HEK293 (cell line): ENCODE measurements at regions not wholly inside any gene's neighbourhood (a gene's known extent, or its start where the extent isn't known, plus 50 kb on each side); places are given as distances from the start of the nearest gene placed in this dataset.

ENCODE experiments used
- CTCF ChIA-PET: fragments of 350-600 bp; formaldehyde crosslinking; extraction: SDS; loops from one replicate; lab custom pipeline; 2021; ENCODE audit warnings: antibody characterized with exemption; lab: Yijun Ruan, JAX
- POLR2A ChIA-PET: fragments of 300-600 bp; formaldehyde crosslinking; extraction: SDS; loops from one replicate; lab custom pipeline; 2020; ENCODE audit warnings: antibody characterized with exemption, inconsistent platforms; lab: Yijun Ruan, JAX
- H3K27ac ChIP-seq: fragments of 200-500 bp; sonication (Bioruptor generic); 2 replicates; pipeline ENCODE4 v1.5.1; 2014; ENCODE audit warnings: low read depth, low read length, control low read depth, inconsistent platforms; ENCODE audit errors: extremely low read depth
- H3K36me3 ChIP-seq, 2 experiments: fragments of 200-500 bp in 1 of 2; sonication (Bioruptor generic) in 1 of 2; 1 replicate in 1 of 2; 2 replicates in 1 of 2; pipeline ENCODE4 v1.5.1; 2014 to 2017; ENCODE audit warnings: inconsistent platforms in 2 of 2, low read length in 2 of 2; ENCODE audit not compliant: control insufficient read depth in 2 of 2, insufficient read depth in 1 of 2
- H3K4me1 ChIP-seq: fragments of 200-500 bp; sonication (Bioruptor generic); 2 replicates; pipeline ENCODE4 v1.5.1; 2014; ENCODE audit warnings: mild to moderate bottlenecking, low read length, inconsistent platforms; ENCODE audit not compliant: control insufficient read depth, insufficient read depth
- H3K4me3 ChIP-seq: 2 replicates; pipeline ENCODE4 v1.5.1; 2011; ENCODE audit warnings: low read depth, mild to moderate bottlenecking, control low read depth, low read length, moderate library complexity
- H3K9me3 ChIP-seq: fragments of 200-500 bp; sonication (Bioruptor generic); 2 replicates; pipeline ENCODE4 v1.5.1; 2014; ENCODE audit warnings: low read depth, low read length, inconsistent platforms; ENCODE audit not compliant: control insufficient read depth, insufficient read depth
- GFI1B ChIP-seq: fragments of 450-650 bp; formaldehyde crosslinking; IDR thresholded peaks from 2 replicates; pipeline ENCODE4 v1.5.1; 2016; ENCODE audit warnings: missing biosample characterization, missing genetic modification characterization
- GLIS2 ChIP-seq: fragments of 450-650 bp; formaldehyde crosslinking; IDR thresholded peaks from 2 replicates; pipeline ENCODE4 v1.5.1; 2016; ENCODE audit warnings: missing biosample characterization, missing genetic modification characterization
- KLF10 ChIP-seq: fragments of 450-650 bp; IDR thresholded peaks from 2 replicates; pipeline ENCODE4 v1.5.1; 2018; ENCODE audit warnings: missing biosample characterization, mild to moderate bottlenecking, missing genetic modification characterization
- SP3 ChIP-seq: fragments of 450-650 bp; formaldehyde crosslinking; IDR thresholded peaks from 2 replicates; pipeline ENCODE4 v1.5.1; 2016; ENCODE audit warnings: missing biosample characterization, missing genetic modification characterization
- SP7 ChIP-seq: fragments of 450-650 bp; formaldehyde crosslinking; IDR thresholded peaks from 2 replicates; pipeline ENCODE4 v1.5.1; 2016; ENCODE audit warnings: missing biosample characterization, missing genetic modification characterization
- ZBTB17 ChIP-seq: fragments of 450-650 bp; formaldehyde crosslinking; IDR thresholded peaks from 2 replicates; pipeline ENCODE4 v1.5.1; 2016; ENCODE audit warnings: missing biosample characterization, missing genetic modification characterization
- ZNF10 ChIP-seq: fragments of 450-650 bp; formaldehyde crosslinking; IDR thresholded peaks from 2 replicates; pipeline ENCODE4 v1.5.1; 2017; ENCODE audit warnings: missing biosample characterization, missing genetic modification characterization
- ZNF121 ChIP-seq: fragments of 450-650 bp; formaldehyde crosslinking; IDR thresholded peaks from 2 replicates; pipeline ENCODE4 v1.5.1; 2016; ENCODE audit warnings: missing biosample characterization, missing genetic modification characterization
- ZNF146 ChIP-seq: fragments of 450-650 bp; formaldehyde crosslinking; IDR thresholded peaks from 2 replicates; pipeline ENCODE4 v1.5.1; 2016; ENCODE audit warnings: missing biosample characterization, missing genetic modification characterization
- ZNF211 ChIP-seq: fragments of 450-650 bp; formaldehyde crosslinking; IDR thresholded peaks from 2 replicates; pipeline ENCODE4 v1.5.1; 2016; ENCODE audit warnings: low read depth, missing biosample characterization, missing genetic modification characterization
- ZNF248 ChIP-seq: fragments of 450-650 bp; formaldehyde crosslinking; IDR thresholded peaks from 2 replicates; pipeline ENCODE4 v1.5.1; 2017; ENCODE audit warnings: missing biosample characterization, missing genetic modification characterization
- ZNF274 ChIP-seq, 2 experiments: fragments of 200-500 bp in 1 of 2; fragments of 450-650 bp in 1 of 2; sonication (Bioruptor generic) in 1 of 2; formaldehyde crosslinking in 1 of 2; IDR thresholded peaks; 2 replicates each; pipeline versions ENCODE4 v1.5.1 to v1.6.1; 2014 to 2016; ENCODE audit warnings: borderline replicate concordance in 1 of 2, inconsistent platforms in 1 of 2, low read length in 1 of 2, missing biosample characterization in 1 of 2, missing genetic modification characterization in 1 of 2
- ZNF302 ChIP-seq: fragments of 450-650 bp; formaldehyde crosslinking; IDR thresholded peaks from 2 replicates; pipeline ENCODE4 v1.5.1; 2016; ENCODE audit warnings: missing biosample characterization, missing genetic modification characterization, low read depth
- ZNF366 ChIP-seq: fragments of 450-650 bp; formaldehyde crosslinking; conservative IDR thresholded peaks from 2 replicates; pipeline ENCODE4 v1.5.1; 2016; ENCODE audit warnings: missing biosample characterization, missing genetic modification characterization
- ZNF398 ChIP-seq: fragments of 450-650 bp; formaldehyde crosslinking; IDR thresholded peaks from 2 replicates; pipeline ENCODE4 v1.5.1; 2017; ENCODE audit warnings: missing biosample characterization, missing genetic modification characterization
- ZNF513 ChIP-seq: fragments of 450-650 bp; IDR thresholded peaks from 2 replicates; pipeline ENCODE4 v1.5.1; 2018; ENCODE audit warnings: missing biosample characterization, missing genetic modification characterization
- ZNF610 ChIP-seq: fragments of 450-650 bp; formaldehyde crosslinking; IDR thresholded peaks from 2 replicates; pipeline ENCODE4 v1.5.1; 2016; ENCODE audit warnings: missing biosample characterization, missing genetic modification characterization, borderline replicate concordance
- ZNF621 ChIP-seq: fragments of 450-650 bp; formaldehyde crosslinking; IDR thresholded peaks from 2 replicates; pipeline ENCODE4 v1.5.1; 2017; ENCODE audit warnings: missing biosample characterization, missing genetic modification characterization
- ZNF654 ChIP-seq: fragments of 450-650 bp; formaldehyde crosslinking; IDR thresholded peaks from 2 replicates; pipeline ENCODE4 v1.5.1; 2016; ENCODE audit warnings: low read depth, missing biosample characterization, missing genetic modification characterization
- ZNF670 ChIP-seq: fragments of 450-650 bp; formaldehyde crosslinking; IDR thresholded peaks from 2 replicates; pipeline ENCODE4 v1.5.1; 2016; ENCODE audit warnings: missing biosample characterization, missing genetic modification characterization, low read depth
- ZNF791 ChIP-seq: fragments of 450-650 bp; formaldehyde crosslinking; IDR thresholded peaks from 2 replicates; pipeline ENCODE4 v1.5.1; 2016; ENCODE audit warnings: missing biosample characterization, missing genetic modification characterization

- no peaks in the 10 kb centered on the region for H3K4me1 ChIP-seq
- no peak overlapping the region for H3K4me3 ChIP-seq
- POLR2A ChIA-PET = no interaction called here
- TF ChIP-seq ZNF146 (tag by site-specific recombination) = no peak
- no peak for TF ChIP-seq GLIS2 (tag by site-specific recombination)
- no peak for TF ChIP-seq ZNF621 (tag by site-specific recombination)
- no peak for TF ChIP-seq ZNF10
- no peak for TF ChIP-seq ZNF791
- TF ChIP-seq ZNF302 (tag by site-specific recombination) = no peak
- TF ChIP-seq ZNF121 (tag by site-specific recombination) = no peak
- TF ChIP-seq ZNF654 (tag by site-specific recombination) = no peak
- no peak for TF ChIP-seq GFI1B
- no peak for TF ChIP-seq ZNF670 (tag by site-specific recombination)
- TF ChIP-seq ZNF211 (tag by site-specific recombination) = no peak
- no peak for TF ChIP-seq ZNF398 (tag by site-specific recombination)
- no peak for TF ChIP-seq ZBTB17 (tag by site-specific recombination)
- TF ChIP-seq ZNF513 (tag by site-specific recombination) = no peak
- TF ChIP-seq KLF10 (tag by site-specific recombination) = no peak
- no peak for TF ChIP-seq ZNF274 (IDR thresholded peaks at IDR 0.05; ENCODE audit: low read length)
- TF ChIP-seq ZNF274 (tag by site-specific recombination; IDR thresholded peaks at IDR 0.05; ENCODE audit: borderline replicate concordance) = no peak
- TF ChIP-seq ZNF248 (tag by site-specific recombination) = no peak
- TF ChIP-seq, all 188 proteins: peak for 0
- Histone ChIP-seq H3K9me3 (no peaks in the 10 kb centered on the region), H3K36me3 (no peaks in the 10 kb centered on the region), H3K27ac (no peak overlapping the region)
- CTCF ChIA-PET = interaction anchor here (0.6 kb wide), 1 partner anchor 98 kb away, joined by 4 read pairs; no protein-coding TSS in a partner anchor
Observed at GRCh38 chr5:57033503-57033902, 81.6 kb upstream of the MIER3 start.

GRCh38 chr5:57034201-57034916 lies 82.4 kb upstream of the MIER3 start:
- no peak overlapping the region for H3K4me3 ChIP-seq
- CTCF ChIA-PET = interaction anchor here (0.6 kb wide), 1 partner anchor 98 kb away, joined by 4 read pairs; no protein-coding TSS in a partner anchor
- H3K27ac ChIP-seq = no peak overlapping the region
- no peaks in the 10 kb centered on the region for H3K4me1 ChIP-seq
- H3K9me3 ChIP-seq = no peaks in the 10 kb centered on the region
- H3K36me3 ChIP-seq = no peaks in the 10 kb centered on the region
- POLR2A ChIA-PET = no interaction called here
- TF ChIP-seq ZNF610 (no peak), ZNF366 (0 out of 2 replicates have a peak, but pooled peaks have one; percentile 35)

GRCh38 chr5:57035955-57036354 lies 84.0 kb upstream of the MIER3 start:
- no peak overlapping the region for H3K27ac ChIP-seq
- no peak overlapping the region for H3K4me3 ChIP-seq
- no peaks in the 10 kb centered on the region for H3K4me1 ChIP-seq
- no peaks in the 10 kb centered on the region for H3K9me3 ChIP-seq
- CTCF ChIA-PET = interaction anchor here (0.6 kb wide), 1 partner anchor 44 kb away, joined by 3 read pairs; no protein-coding TSS in a partner anchor
- POLR2A ChIA-PET = no interaction called here
- H3K36me3 ChIP-seq = no peaks in the 10 kb centered on the region
- TF ChIP-seq SP3 (no peak), SP7 (peak; percentile 58; the same call in 1 of the 2 replicates)
- TF ChIP-seq, all 188 proteins: peak for 1
